ENCODE measurements at regions not wholly inside any gene's neighbourhood (a gene's known extent, or its start where the extent isn't known, plus 50 kb on each side); places are given as distances from the start of the nearest gene placed in this dataset.
A peak's percentile ranks its signal among the peaks of the same experiment; 100 is the strongest.
"Not testable (repeated sequence)": the region's sequence is repeated elsewhere in the genome, so short reads cannot be mapped to it uniquely, and the experiment has no call there.

DNA sequence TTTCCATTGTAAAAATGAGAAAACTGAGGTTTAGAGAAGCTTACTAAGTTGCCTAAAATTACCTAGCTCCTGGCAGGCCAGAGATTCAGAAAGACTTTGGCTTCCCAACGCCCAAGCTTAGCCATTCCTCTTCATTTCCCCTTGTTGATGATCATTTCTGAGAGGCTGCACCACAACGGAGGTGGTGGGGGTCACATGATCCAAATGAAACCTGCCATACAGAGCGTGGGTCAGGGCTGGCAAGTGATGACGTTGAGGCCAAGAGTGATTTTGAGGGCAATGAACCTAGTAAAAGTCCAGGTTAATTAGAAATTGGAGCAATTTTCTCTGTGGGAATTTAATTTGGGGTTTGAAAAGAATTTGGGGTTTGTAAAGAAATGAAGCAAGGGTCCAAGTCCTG, 109.9 kb downstream of the TMEM182 start:
- Histone ChIP-seq H3K9me3 (no peaks in the 10 kb centered on the region), H3K27me3 (no peaks in the 10 kb centered on the region), H3K27ac (no peak overlapping the region), H3K4me3 (no peak overlapping the region), H3K4me1 (no peaks in the 10 kb centered on the region), H3K36me3 (no peaks in the 10 kb centered on the region)
- DNase-seq (no peak), ATAC-seq (ENCODE audit: low FRiP score in 2 of 2) (no peak)
- 79 to 82% methylated on average over 4 of the region's 4 CpGs for WGBS, 2 donors
- TF ChIP-seq, protein P1, sequence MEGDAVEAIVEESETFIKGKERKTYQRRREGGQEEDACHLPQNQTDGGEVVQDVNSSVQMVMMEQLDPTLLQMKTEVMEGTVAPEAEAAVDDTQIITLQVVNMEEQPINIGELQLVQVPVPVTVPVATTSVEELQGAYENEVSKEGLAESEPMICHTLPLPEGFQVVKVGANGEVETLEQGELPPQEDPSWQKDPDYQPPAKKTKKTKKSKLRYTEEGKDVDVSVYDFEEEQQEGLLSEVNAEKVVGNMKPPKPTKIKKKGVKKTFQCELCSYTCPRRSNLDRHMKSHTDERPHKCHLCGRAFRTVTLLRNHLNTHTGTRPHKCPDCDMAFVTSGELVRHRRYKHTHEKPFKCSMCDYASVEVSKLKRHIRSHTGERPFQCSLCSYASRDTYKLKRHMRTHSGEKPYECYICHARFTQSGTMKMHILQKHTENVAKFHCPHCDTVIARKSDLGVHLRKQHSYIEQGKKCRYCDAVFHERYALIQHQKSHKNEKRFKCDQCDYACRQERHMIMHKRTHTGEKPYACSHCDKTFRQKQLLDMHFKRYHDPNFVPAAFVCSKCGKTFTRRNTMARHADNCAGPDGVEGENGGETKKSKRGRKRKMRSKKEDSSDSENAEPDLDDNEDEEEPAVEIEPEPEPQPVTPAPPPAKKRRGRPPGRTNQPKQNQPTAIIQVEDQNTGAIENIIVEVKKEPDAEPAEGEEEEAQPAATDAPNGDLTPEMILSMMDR (IDR thresholded peaks at IDR 0.05), result no peak
- no peak for TF ChIP-seq EP300 (IDR thresholded peaks at IDR 0.05)
- no peak for TF ChIP-seq POLR2A (IDR thresholded peaks at IDR 0.05)
- TF ChIP-seq POLR2AphosphoS5 (IDR thresholded peaks at IDR 0.05), result no peak

DNA sequence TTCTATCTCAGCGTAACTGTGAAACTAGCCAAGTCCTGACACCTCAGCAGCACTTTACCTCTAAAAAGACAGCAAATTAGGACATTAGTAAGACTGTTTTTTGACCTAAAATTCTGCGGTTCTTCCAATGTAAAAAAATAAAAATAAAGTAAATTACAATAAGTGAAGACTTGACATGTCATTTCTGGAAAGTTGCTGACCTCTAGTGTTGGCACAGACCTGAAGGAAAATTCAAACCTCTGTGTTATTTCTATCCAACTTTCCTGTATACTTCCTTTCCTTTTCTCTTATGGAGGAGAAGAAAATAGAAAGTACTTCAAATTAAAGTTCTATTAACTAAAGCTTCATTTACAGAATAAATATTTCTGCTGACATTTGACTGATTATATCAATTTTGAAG, 110.6 kb downstream of the TMEM182 start:
- WGBS, 2 donors, result 67 to 71% methylated on average over 2 of the region's 2 CpGs
- TF ChIP-seq EP300 (IDR thresholded peaks at IDR 0.05) (no peak), POLR2A (IDR thresholded peaks at IDR 0.05) (no peak), POLR2AphosphoS5 (IDR thresholded peaks at IDR 0.05) (no peak)
- TF ChIP-seq, protein P1 (IDR thresholded peaks at IDR 0.05), result no peak
- H3K27ac ChIP-seq, result no peak overlapping the region
- H3K4me1 ChIP-seq, result no peaks in the 10 kb centered on the region
- no peaks in the 10 kb centered on the region for H3K36me3 ChIP-seq
- no peaks in the 10 kb centered on the region for H3K27me3 ChIP-seq
- no peaks in the 10 kb centered on the region for H3K9me3 ChIP-seq
- no peak overlapping the region for H3K4me3 ChIP-seq
- DNase-seq (no peak), ATAC-seq (ENCODE audit: low FRiP score in 2 of 2) (no peak)

GRCh38 chr2:102879513-102879912, 117.7 kb downstream of the TMEM182 start:
- ATAC-seq (ENCODE audit: low FRiP score in 2 of 2), result not testable (repeated sequence)
- WGBS, 2 donors, result 90 to 92% methylated on average over 12 to 13 of the region's 13 CpGs
- DNase-seq, result peak in 1 of 2 donors; percentile 21

DNA sequence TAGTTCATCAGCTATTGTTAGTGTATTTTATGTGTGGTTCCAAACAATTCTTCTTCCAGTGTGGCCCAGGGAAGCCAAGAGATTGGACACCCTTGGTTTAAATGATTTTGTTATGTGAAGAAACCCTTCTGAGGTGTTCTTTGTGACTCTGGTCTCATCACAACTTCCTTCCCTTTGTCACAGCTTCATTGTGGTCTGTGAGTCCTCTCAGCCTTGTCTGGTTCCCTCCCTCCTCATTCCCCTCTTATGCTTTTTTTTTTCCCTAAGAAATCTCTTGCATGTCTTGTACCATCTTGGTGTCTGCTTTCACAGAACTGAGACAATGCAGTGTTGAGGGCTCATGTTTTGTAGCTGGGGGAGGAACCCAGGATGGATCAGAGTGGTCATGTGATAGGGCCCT, 118.9 kb downstream of the TMEM182 start:
- Histone ChIP-seq H3K27me3 (no peaks in the 10 kb centered on the region), H3K4me1 (no peaks in the 10 kb centered on the region), H3K9me3 (no peaks in the 10 kb centered on the region), H3K27ac (no peak overlapping the region), H3K4me3 (no peak overlapping the region), H3K36me3 (no peaks in the 10 kb centered on the region)
- TF ChIP-seq POLR2AphosphoS5 (IDR thresholded peaks at IDR 0.05) (no peak), POLR2A (IDR thresholded peaks at IDR 0.05) (no peak), EP300 (IDR thresholded peaks at IDR 0.05) (no peak)
- TF ChIP-seq, protein P1 (IDR thresholded peaks at IDR 0.05), result no peak
- no peak for DNase-seq
- ATAC-seq (ENCODE audit: low FRiP score in 2 of 2), result no peak

More at GRCh38 chr2:102879513-102879912, 117.7 kb downstream of the TMEM182 start:
- H3K27ac ChIP-seq, H3K9me3 ChIP-seq, H3K27me3 ChIP-seq, H3K4me3 ChIP-seq, H3K4me1 ChIP-seq, H3K36me3 ChIP-seq: not testable (repeated sequence)

GRCh38 chr2:102886216-102886893, 124.5 kb downstream of the TMEM182 start:
- Histone ChIP-seq H3K4me3 (no peak overlapping the region), H3K27me3 (no peaks in the 10 kb centered on the region), H3K9me3 (no peaks in the 10 kb centered on the region), H3K27ac (no peak overlapping the region), H3K4me1 (no peaks in the 10 kb centered on the region), H3K36me3 (no peaks in the 10 kb centered on the region)
- 48 to 57% methylated on average over 3 of the region's 3 CpGs for WGBS, 2 donors
- TF ChIP-seq, protein P1 (IDR thresholded peaks at IDR 0.05), result no peak
- TF ChIP-seq EP300 (IDR thresholded peaks at IDR 0.05) (no peak), POLR2A (IDR thresholded peaks at IDR 0.05) (no peak), POLR2AphosphoS5 (IDR thresholded peaks at IDR 0.05) (no peak)
- no peak for DNase-seq
- ATAC-seq (ENCODE audit: low FRiP score in 2 of 2), result no peak
